Uterus (tissue), 3 donors: ENCODE measurements at regions not wholly inside any gene's neighbourhood (a gene's known extent, or its start where the extent isn't known, plus 50 kb on each side); places are given as distances from the start of the nearest gene placed in this dataset.

Experiments used
- DNase-seq, 2 donors: peaks; one replicate each; pipeline ENCODE4 v3.0.0-alpha.2; 2019 to 2020
- H3K27ac ChIP-seq, 2 donors: fragments of 200-600 bp; sonication (generic); 1 replicate in 1 of 2; 2 replicates in 1 of 2; pipeline ENCODE4 v1.5.1; 2016 to 2018
- H3K27me3 ChIP-seq, 2 donors: fragments of 200-600 bp; sonication (generic); one replicate each; pipeline ENCODE4 v1.5.1; 2018 to 2019; ENCODE audit warnings: control low read depth in 1 of 2
- H3K36me3 ChIP-seq, 2 donors: fragments of 200-600 bp; sonication (generic); one replicate each; pipeline ENCODE4 v1.5.1; 2019; ENCODE audit warnings: control low read depth in 1 of 2
- H3K4me1 ChIP-seq, 2 donors: fragments of 200-600 bp; sonication (generic); one replicate each; pipeline ENCODE4 v1.5.1; 2018 to 2019; ENCODE audit warnings: control low read depth in 1 of 2
- H3K4me3 ChIP-seq, 2 donors: fragments of 200-600 bp; sonication (generic); 1 replicate in 1 of 2; 2 replicates in 1 of 2; pipeline ENCODE4 v1.5.1; 2018 to 2019; ENCODE audit warnings: mild to moderate bottlenecking in 1 of 2
- H3K9me3 ChIP-seq, 2 donors: fragments of 200-600 bp; sonication (generic); one replicate each; pipeline ENCODE4 v1.5.1; 2019; ENCODE audit warnings: control low read depth in 1 of 2
- CTCF ChIP-seq, 4 experiments: fragments of 200-600 bp in 2 of 4; fragments of 450-650 bp in 2 of 4; sonication (generic) in 2 of 4; IDR thresholded peaks; one replicate each; pipeline ENCODE4 v1.5.1; 2016 to 2019; ENCODE audit warnings: antibody characterized with exemption in 4 of 4, mild to moderate bottlenecking in 2 of 4, moderate library complexity in 1 of 4
- POLR2A ChIP-seq, 2 donors: fragments of 450-650 bp; IDR thresholded peaks; one replicate each; pipeline ENCODE4 v1.6.1; 2016; ENCODE audit warnings: antibody characterized with exemption in 2 of 2, mild to moderate bottlenecking in 1 of 2, moderate library complexity in 1 of 2
- intact Hi-C: fragments of 100-400 bp; cut with DNase I; formaldehyde crosslinking; loops from one replicate; pipeline ENCODE4 v1.15.1; 2023; ENCODE audit warnings: low total_unique reads
- donor health status: DM: yes; HTN: yes; CAD: no.

DNA sequence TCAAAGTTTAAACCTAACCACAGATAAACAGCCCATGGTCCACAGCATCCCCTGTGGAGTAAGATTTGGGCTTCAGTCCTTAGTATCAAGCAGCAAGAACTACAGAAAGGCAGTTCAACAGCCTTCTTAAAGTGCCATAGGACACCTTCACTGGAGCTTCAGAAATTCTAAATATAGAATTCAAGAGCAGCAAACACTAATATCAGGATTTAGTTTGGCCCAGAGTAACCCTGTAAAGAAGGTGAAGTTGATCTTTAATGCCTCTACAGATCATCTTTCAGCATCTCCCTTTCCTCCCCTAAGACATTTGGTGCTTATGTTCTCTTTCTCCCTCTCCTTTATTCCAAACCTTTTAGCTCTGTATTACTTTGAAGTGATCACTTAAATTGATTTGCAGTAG, 59.5 kb upstream of the ARHGAP5 start:
- no peaks in the 10 kb centered on the region for H3K27me3 ChIP-seq
- H3K36me3 ChIP-seq = no peaks in the 10 kb centered on the region
- no peaks in the 10 kb centered on the region for H3K9me3 ChIP-seq
- no peak overlapping the region for H3K4me3 ChIP-seq
- intact Hi-C loops = no loop called here
- no peaks in the 10 kb centered on the region for H3K4me1 ChIP-seq
- no peak for DNase-seq
- H3K27ac ChIP-seq = no peak overlapping the region
- TF ChIP-seq POLR2A (IDR thresholded peaks at IDR 0.05) (no peak), CTCF (IDR thresholded peaks at IDR 0.05) (no peak)

GRCh38 chr14:32018391-32019092, 58.6 kb upstream of the ARHGAP5 start:
- TF ChIP-seq CTCF (IDR thresholded peaks at IDR 0.05) (no peak), POLR2A (IDR thresholded peaks at IDR 0.05) (no peak)
- H3K4me3 ChIP-seq = no peak overlapping the region
- H3K27ac ChIP-seq = no peak overlapping the region
- intact Hi-C loops = no loop called here
- H3K27me3 ChIP-seq = no peaks in the 10 kb centered on the region
- H3K9me3 ChIP-seq = no peaks in the 10 kb centered on the region
- H3K4me1 ChIP-seq = no peaks in the 10 kb centered on the region
- no peaks in the 10 kb centered on the region for H3K36me3 ChIP-seq
- no peak for DNase-seq

DNA sequence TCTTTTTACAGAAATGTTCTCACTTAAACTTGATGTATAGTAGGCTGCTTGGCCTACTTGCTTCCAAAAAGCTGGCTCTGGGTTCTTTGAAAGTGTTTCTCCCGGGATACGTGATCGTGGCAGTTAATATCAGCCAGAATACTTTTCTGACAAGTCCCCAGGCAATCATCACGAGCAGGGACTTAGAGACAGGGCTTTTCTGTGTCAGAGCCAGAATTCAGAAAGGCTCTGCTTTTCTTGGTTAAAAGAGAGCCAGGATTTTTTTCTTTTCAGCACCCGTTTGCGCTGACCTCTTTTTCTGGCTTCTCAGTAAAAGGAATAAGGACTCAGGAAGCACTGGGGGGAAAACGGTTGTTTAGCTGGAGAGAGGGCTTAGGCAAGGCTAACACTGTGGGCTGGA, 57.8 kb upstream of the ARHGAP5 start:
- TF ChIP-seq CTCF (IDR thresholded peaks at IDR 0.05) = no peak
- TF ChIP-seq POLR2A (IDR thresholded peaks at IDR 0.05) = no peak
- Histone ChIP-seq H3K4me3 (no peak overlapping the region), H3K4me1 (no peaks in the 10 kb centered on the region), H3K36me3 (no peaks in the 10 kb centered on the region), H3K9me3 (no peaks in the 10 kb centered on the region), H3K27ac (no peak overlapping the region), H3K27me3 (no peaks in the 10 kb centered on the region)
- no peak for DNase-seq
- intact Hi-C loops = no loop called here

- no peak overlapping the region for H3K27ac ChIP-seq
Measured at GRCh38 chr14:32020882-32021281, 56.2 kb upstream of the ARHGAP5 start.

DNA sequence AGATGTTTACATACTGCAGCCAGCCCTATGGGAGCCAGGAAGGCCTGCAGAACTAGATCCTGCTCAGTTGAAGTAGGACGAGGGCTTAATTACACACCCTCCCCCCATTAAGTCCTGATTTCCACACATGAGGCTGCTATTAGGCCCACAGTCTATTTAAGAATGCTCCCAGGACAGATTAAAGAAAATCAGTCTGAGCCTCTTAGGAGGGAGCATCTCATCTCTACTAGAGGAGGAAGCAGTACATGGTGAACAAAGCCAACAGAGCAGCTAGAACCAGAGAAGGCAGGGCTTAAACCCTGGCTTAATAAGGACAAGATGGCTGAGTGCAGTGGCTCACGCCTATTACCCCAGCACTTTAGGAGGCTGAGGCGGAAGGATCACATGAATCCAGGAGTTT, 55.8 kb upstream of the ARHGAP5 start:
- no peak for DNase-seq
- Histone ChIP-seq H3K36me3 (no peaks in the 10 kb centered on the region), H3K4me1 (no peaks in the 10 kb centered on the region), H3K9me3 (no peaks in the 10 kb centered on the region), H3K27ac (no peak overlapping the region), H3K27me3 (no peaks in the 10 kb centered on the region), H3K4me3 (no peak overlapping the region)
- TF ChIP-seq POLR2A (IDR thresholded peaks at IDR 0.05) = no peak
- no peak for TF ChIP-seq CTCF (IDR thresholded peaks at IDR 0.05)
- intact Hi-C loops = no loop called here

More at GRCh38 chr14:32020882-32021281, 56.2 kb upstream of the ARHGAP5 start:
- TF ChIP-seq POLR2A (IDR thresholded peaks at IDR 0.05) = no peak
- TF ChIP-seq CTCF (IDR thresholded peaks at IDR 0.05) = no peak
- no peak for DNase-seq
- no peaks in the 10 kb centered on the region for H3K4me1 ChIP-seq
- no peak overlapping the region for H3K4me3 ChIP-seq
- no peaks in the 10 kb centered on the region for H3K9me3 ChIP-seq
- no peaks in the 10 kb centered on the region for H3K36me3 ChIP-seq
- H3K27me3 ChIP-seq = no peaks in the 10 kb centered on the region
- intact Hi-C loops = no loop called here
